Endothelial cell of umbilical vein (primary cell): ENCODE measurements at regions not wholly inside any gene's neighbourhood (a gene's known extent, or its start where the extent isn't known, plus 50 kb on each side); places are given as distances from the start of the nearest gene placed in this dataset.

Source experiments
- BruUV-seq: library from RNA; stranded (reverse); fragments of 400-500 nt; replicated peaks from 2 replicates; lab custom pipeline; 2021; lab: Mats Ljungman, UMichigan
- CTCF ChIA-PET: fragments of 300-600, 350-600 bp; sonication (Branson Sonifier 250); formaldehyde crosslinking; loops from one replicate; lab custom pipeline; 2021; ENCODE audit warnings: antibody characterized with exemption, inconsistent platforms; lab: Charles Lee
- POLR2A ChIA-PET: fragments of 300-600, 350-600 bp; sonication (Branson Sonifier 250); formaldehyde crosslinking; loops from one replicate; lab custom pipeline; 2021; ENCODE audit warnings: antibody characterized with exemption, inconsistent platforms; lab: Charles Lee
- DNase-seq: peaks from one replicate; pipeline ENCODE4 v3.0.0-alpha.2; 2011; ENCODE audit warnings: low read depth, low spot score
- FAIRE-seq: peaks from 2 replicates; lab custom pipeline; 2011; peaks lifted over from hg19 to GRCh38; lab: Jason Lieb, UNC
- H2AFZ ChIP-seq: 2 replicates; pipeline ENCODE4 v1.6.0; 2012; ENCODE audit warnings: low read depth, low read length, control low read depth, inconsistent platforms
- H3K27ac ChIP-seq: 2 replicates; pipeline ENCODE4 v1.5.1; 2011; ENCODE audit warnings: low read depth, mild to moderate bottlenecking, control low read depth, low read length, moderate library complexity; ENCODE audit not compliant: insufficient read depth
- H3K27me3 ChIP-seq, 2 experiments: 2 replicates each; pipeline versions ENCODE4 v1.6.0 to v1.6.1; 2011; ENCODE audit warnings: low read length in 2 of 2, mixed read lengths in 1 of 2; ENCODE audit not compliant: control insufficient read depth in 2 of 2, insufficient read depth in 2 of 2
- H3K36me3 ChIP-seq, 2 experiments: 2 replicates in 1 of 2; 3 replicates in 1 of 2; pipeline ENCODE4 v1.5.1; 2011; ENCODE audit warnings: low read length in 2 of 2, mild to moderate bottlenecking in 1 of 2, moderate library complexity in 1 of 2; ENCODE audit not compliant: control insufficient read depth in 2 of 2, insufficient read depth in 2 of 2; ENCODE audit errors: extremely low read depth in 1 of 2
- H3K4me1 ChIP-seq: 3 replicates; pipeline ENCODE4 v1.5.1; 2011; ENCODE audit warnings: mild to moderate bottlenecking, low read length; ENCODE audit not compliant: control insufficient read depth, insufficient read depth; ENCODE audit errors: extremely low read depth
- H3K4me2 ChIP-seq: 2 replicates; pipeline ENCODE4 v1.6.1; 2011; ENCODE audit warnings: low read length, control low read depth, mixed read lengths; ENCODE audit not compliant: insufficient read depth
- H3K4me3 ChIP-seq, 3 experiments: fragments of 200-600 bp in 1 of 3; sonication (generic), shearing (Covaris generic) in 1 of 3; replicated peaks in 1 of 3; 2 replicates each; pipeline ENCODE4 v1.5.1; 2011 to 2016; ENCODE audit warnings: control low read depth in 3 of 3, low read length in 3 of 3, mild to moderate bottlenecking in 2 of 3, inconsistent platforms in 1 of 3, low read depth in 1 of 3, moderate library complexity in 1 of 3; ENCODE audit not compliant: insufficient read depth in 1 of 3
- H3K79me2 ChIP-seq: 2 replicates; pipeline ENCODE4 v1.6.0; 2012; ENCODE audit warnings: low read length, inconsistent platforms; ENCODE audit not compliant: control insufficient read depth, insufficient read depth
- H3K9ac ChIP-seq: replicated peaks from 2 replicates; pipeline ENCODE3; 2011; ENCODE audit warnings: low read length, control low read depth; ENCODE audit not compliant: insufficient read depth; ENCODE audit errors: extremely low read depth
- H3K9me1 ChIP-seq: replicated peaks from 3 replicates; pipeline ENCODE4 v1.6.0; 2011; ENCODE audit warnings: mild to moderate bottlenecking, low read length; ENCODE audit not compliant: control insufficient read depth, insufficient read depth; ENCODE audit errors: extremely low read depth
- H3K9me3 ChIP-seq: replicated peaks from 2 replicates; pipeline ENCODE4 v1.5.1; 2012; ENCODE audit warnings: low read length, inconsistent platforms; ENCODE audit not compliant: control insufficient read depth, insufficient read depth
- H4K20me1 ChIP-seq: replicated peaks from 2 replicates; pipeline ENCODE3; 2011; ENCODE audit warnings: mild to moderate bottlenecking, low read length; ENCODE audit not compliant: control insufficient read depth, insufficient read depth; ENCODE audit errors: extremely low read depth
- EZH2 ChIP-seq: IDR thresholded peaks from 2 replicates; pipeline ENCODE4 v1.6.1; 2012; ENCODE audit warnings: borderline replicate concordance, low read depth, mild to moderate bottlenecking, moderate library complexity, low read length, inconsistent platforms; ENCODE audit not compliant: severe bottlenecking
- FOS ChIP-seq: IDR thresholded peaks from 2 replicates; pipeline ENCODE4 v1.6.1; 2011; ENCODE audit warnings: mild to moderate bottlenecking, low read length, moderate library complexity, borderline replicate concordance; ENCODE audit not compliant: insufficient read depth
- GATA2 ChIP-seq: IDR thresholded peaks from 2 replicates; pipeline ENCODE4 v1.7.0; 2011; ENCODE audit warnings: low read depth, mild to moderate bottlenecking, moderate library complexity, mixed read lengths, low read length; ENCODE audit not compliant: insufficient read length, insufficient read depth
- JUN ChIP-seq: IDR thresholded peaks from 2 replicates; pipeline ENCODE4 v1.6.1; 2011; ENCODE audit warnings: borderline replicate concordance, low read depth; ENCODE audit not compliant: insufficient read length, insufficient read depth
- MAX ChIP-seq: IDR thresholded peaks from 2 replicates; pipeline ENCODE4 v1.6.1; 2011; ENCODE audit not compliant: insufficient read depth, insufficient read length
- MYC ChIP-seq: IDR thresholded peaks from one replicate; pipeline ENCODE4 v1.6.1; 2011; ENCODE audit warnings: mild to moderate bottlenecking, low read depth, low read length
- POLR2A ChIP-seq: IDR thresholded peaks from 2 replicates; pipeline ENCODE4 v1.6.1; 2012; ENCODE audit warnings: low read depth, mild to moderate bottlenecking, control low read depth, low read length
- POLR2AphosphoS5 ChIP-seq: IDR thresholded peaks from 2 replicates; pipeline ENCODE4 v1.6.1; 2012; ENCODE audit warnings: low read depth, mild to moderate bottlenecking, control low read depth, low read length, moderate library complexity; ENCODE audit not compliant: insufficient read depth
- dilution Hi-C: fragments of 300-500 bp; cut with MboI; formaldehyde crosslinking; loops from one replicate; pipeline ENCODE4 v1.15.0; 2019; ENCODE audit warnings: low sequenced_read_pairs; ENCODE audit not compliant: extremely low pct_ligation_motif_present
- intact Hi-C: fragments of 100-400 bp; cut with micrococcal nuclease; formaldehyde crosslinking; loops from one replicate; pipeline ENCODE4 v1.10.0; 2022
- TF ChIP-seq, protein P1 (sequence below), 2 donors: IDR thresholded peaks; 1 replicate in 1 of 2; 2 replicates in 1 of 2; pipeline ENCODE4 v1.5.1; 2011; ENCODE audit warnings: low read length in 2 of 2, mild to moderate bottlenecking in 2 of 2, moderate library complexity in 2 of 2, control low read depth in 1 of 2, inconsistent platforms in 1 of 2, low read depth in 1 of 2; ENCODE audit not compliant: insufficient read depth in 1 of 2; ENCODE audit errors: extremely low read depth in 1 of 2

- intact Hi-C loops (no loop called here), dilution Hi-C loops (no loop called here)
- Histone ChIP-seq H3K4me2 (no peak overlapping the region), H4K20me1 (no peaks in the 10 kb centered on the region), H3K79me2 (no peaks in the 10 kb centered on the region), H3K9me1 (no peaks in the 10 kb centered on the region), H3K9ac (no peak overlapping the region), H2AFZ (no peak overlapping the region), H3K4me1 (no peaks in the 10 kb centered on the region), H3K9me3 (no peaks in the 10 kb centered on the region), H3K27me3 (no peaks in the 10 kb centered on the region), H3K36me3 (no peaks in the 10 kb centered on the region), H3K4me3 (no peak overlapping the region), H3K27ac (no peak overlapping the region)
- ChIA-PET CTCF (no interaction called here), POLR2A (no interaction called here)
- FAIRE-seq (no peak), DNase-seq (no peak)
- no TSS peak for BruUV-seq
- TF ChIP-seq FOS (no peak), EZH2 (no peak), MYC (no peak), GATA2 (no peak), POLR2AphosphoS5 (no peak), POLR2A (no peak), MAX (no peak), JUN (no peak)
- TF ChIP-seq, protein P1, sequence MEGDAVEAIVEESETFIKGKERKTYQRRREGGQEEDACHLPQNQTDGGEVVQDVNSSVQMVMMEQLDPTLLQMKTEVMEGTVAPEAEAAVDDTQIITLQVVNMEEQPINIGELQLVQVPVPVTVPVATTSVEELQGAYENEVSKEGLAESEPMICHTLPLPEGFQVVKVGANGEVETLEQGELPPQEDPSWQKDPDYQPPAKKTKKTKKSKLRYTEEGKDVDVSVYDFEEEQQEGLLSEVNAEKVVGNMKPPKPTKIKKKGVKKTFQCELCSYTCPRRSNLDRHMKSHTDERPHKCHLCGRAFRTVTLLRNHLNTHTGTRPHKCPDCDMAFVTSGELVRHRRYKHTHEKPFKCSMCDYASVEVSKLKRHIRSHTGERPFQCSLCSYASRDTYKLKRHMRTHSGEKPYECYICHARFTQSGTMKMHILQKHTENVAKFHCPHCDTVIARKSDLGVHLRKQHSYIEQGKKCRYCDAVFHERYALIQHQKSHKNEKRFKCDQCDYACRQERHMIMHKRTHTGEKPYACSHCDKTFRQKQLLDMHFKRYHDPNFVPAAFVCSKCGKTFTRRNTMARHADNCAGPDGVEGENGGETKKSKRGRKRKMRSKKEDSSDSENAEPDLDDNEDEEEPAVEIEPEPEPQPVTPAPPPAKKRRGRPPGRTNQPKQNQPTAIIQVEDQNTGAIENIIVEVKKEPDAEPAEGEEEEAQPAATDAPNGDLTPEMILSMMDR (IDR thresholded peaks at IDR 0.05; ENCODE audit: extremely low read depth in 1 of 2, insufficient read depth in 1 of 2, low read depth in 1 of 2, low read length in 2 of 2), result no peak
These were observed 120.4 kb upstream of the SORCS3 start for GRCh38 chr10:104520653-104521052.
